ENCODE measurements at regions not wholly inside any gene's neighbourhood (a gene's known extent, or its start where the extent isn't known, plus 50 kb on each side); places are given as distances from the start of the nearest gene placed in this dataset.
"Not testable (repeated sequence)": the region's sequence is repeated elsewhere in the genome, so short reads cannot be mapped to it uniquely, and the experiment has no call there.

GRCh38 chr6:103925317-103925716, 934.4 kb downstream of the HACE1 start:
- no peak for DNase-seq (ENCODE audit: low read depth in 2 of 2)

DNA sequence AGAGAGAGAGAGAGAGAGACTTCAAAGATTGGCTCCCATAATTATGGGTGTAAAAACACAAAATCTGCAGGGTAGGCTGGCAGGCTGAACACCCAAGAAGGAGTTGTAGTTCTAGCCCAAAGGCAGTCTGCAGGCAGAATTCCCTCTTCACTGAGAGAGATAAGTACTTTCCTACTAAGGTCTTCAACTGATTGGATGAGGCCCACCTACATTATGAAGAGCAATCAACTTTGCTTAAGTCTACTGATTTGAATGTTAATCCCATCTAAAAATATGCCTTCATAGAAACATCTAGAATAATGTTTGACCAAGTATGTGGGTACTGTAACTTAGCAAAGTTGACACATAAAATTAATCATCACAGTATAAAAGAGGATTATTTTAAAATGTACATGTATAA, 949.7 kb downstream of the HACE1 start:
- DNase-seq (ENCODE audit: low read depth in 2 of 2): no peak

DNA sequence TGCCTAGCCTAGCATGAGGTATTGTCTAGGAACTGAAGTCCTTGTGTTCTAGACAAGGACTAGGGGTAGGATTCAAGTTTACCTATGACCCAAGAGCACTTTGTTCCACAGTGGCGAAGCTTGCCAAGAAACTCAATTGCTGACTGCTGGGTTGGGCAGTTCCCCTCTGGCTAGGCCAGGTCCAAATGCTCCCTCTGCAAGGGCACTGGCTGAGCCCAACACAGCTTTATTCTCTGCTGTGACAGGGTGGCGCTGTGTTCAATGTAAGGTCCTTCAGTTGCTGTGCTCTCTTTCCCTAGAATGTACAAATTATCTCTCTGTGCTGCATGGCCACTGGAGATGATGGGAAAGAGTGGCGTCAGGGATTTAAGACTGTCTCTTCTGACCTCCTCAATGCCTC, 950.8 kb downstream of the HACE1 start:
- no peak for DNase-seq (ENCODE audit: low read depth in 2 of 2)

GRCh38 chr6:103895136-103895535, 964.6 kb downstream of the HACE1 start:
- DNase-seq (ENCODE audit: low read depth in 2 of 2): no peak

DNA sequence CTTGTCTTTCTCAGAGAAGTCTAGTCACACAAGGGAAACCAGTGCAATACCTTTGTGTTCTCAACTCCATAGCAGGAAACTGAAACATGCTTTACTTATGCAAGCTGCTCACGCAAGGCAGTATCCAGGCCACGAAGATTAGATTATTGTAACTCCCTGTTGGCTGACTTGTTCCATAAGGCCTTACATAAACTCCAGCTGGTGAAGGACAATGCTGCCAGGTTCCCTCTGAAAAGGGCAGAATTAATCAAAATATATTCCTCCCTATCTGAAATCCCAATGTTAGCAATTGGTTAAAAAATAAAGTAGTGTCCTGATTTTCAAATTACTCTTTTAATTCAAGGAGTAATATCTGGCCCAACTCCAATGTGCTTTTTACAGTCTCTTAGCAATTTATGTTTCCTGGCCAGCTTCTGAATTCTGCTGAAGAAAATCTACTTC, 966.6 kb downstream of the HACE1 start:
- no peak for DNase-seq (ENCODE audit: low read depth in 2 of 2)

- no peak for DNase-seq (ENCODE audit: low read depth in 2 of 2)
Observed at GRCh38 chr6:103886951-103887350, 972.8 kb downstream of the HACE1 start.

GRCh38 chr6:103885446-103885845, 974.3 kb downstream of the HACE1 start:
- no peak for DNase-seq (ENCODE audit: low read depth in 2 of 2)

- DNase-seq (ENCODE audit: low read depth in 2 of 2): no peak
Observed at GRCh38 chr6:103879800-103880199, 979.9 kb downstream of the HACE1 start.

DNA sequence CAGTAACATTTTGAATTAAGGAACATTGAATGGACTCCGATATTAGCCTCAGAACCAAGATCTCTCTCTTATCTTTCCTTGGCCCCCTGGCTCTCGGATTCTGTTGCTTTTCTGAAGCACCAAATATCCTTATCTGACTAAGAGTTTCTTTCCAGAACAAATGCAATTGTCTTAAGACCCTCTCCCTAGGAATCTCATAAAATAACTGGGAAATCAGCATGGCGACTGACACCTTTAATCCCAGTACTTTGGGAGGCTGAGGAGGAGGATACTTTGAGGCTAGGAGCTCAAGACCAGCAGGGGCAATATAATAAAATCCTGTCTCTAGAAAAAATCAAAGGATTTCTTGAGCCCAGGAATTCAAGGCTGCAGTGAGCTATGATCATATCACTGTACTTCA, 984.5 kb downstream of the HACE1 start:
- no peak for DNase-seq (ENCODE audit: low read depth in 2 of 2)

DNA sequence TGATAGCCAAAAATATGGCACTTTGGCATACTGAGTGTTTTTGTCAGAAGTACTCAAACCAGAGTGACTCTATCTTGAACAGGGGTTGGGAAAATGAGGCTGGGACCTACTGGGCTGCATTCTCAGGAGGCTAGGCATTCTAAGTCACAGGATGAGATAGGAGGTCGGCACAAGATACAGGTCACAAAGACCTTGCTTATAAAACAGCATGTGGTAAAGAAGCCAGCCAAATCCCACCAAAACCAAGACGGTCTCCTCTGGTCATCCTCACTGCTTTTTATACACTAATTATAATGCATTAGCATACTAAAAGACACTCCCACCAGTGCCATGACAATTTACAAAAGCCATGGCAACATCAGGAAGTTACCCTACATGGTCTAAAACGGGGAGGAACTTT, 985.1 kb downstream of the HACE1 start:
- DNase-seq (ENCODE audit: low read depth in 2 of 2): no peak

DNA sequence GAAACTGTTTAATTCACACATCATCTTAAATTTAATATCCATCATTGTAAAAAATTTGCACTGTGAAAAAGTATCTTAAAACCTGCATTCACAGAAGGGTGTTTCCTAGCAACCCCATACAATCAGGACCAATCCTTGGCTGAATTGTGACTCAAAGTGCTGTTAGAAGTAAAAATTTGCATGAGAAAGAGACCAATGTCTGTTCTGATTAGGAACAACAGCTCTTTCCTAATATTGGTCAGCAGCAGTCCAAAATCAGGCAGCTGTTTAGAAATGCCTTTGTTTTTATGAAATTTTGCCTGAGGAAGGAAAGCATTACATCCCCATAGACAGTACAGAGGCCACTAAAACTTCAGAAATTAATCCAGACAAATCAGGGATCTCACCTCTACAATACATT, 987.0 kb downstream of the HACE1 start:
- DNase-seq (ENCODE audit: low read depth in 2 of 2): no peak

- no peak for DNase-seq (ENCODE audit: low read depth in 2 of 2)
Observed at GRCh38 chr6:103872233-103872632, 987.5 kb downstream of the HACE1 start.

DNA sequence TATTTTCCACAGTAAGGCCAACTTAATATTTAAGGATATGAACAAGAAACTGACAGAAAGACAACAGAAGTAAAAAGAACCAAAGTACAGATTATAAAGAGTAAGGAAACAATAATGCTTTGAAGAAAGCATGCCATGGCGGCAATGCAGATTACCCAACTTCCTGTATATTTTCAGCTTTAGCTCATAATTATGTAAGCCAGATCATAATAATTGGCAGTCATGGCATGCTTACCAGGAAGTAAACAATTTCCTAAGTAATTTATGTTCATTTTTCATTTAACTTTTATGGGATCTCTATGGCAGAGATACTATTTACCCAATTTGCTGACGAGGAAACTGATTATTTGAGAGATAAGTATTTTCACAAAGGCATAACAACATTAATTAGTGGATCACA, 988.7 kb downstream of the HACE1 start:
- no peak for DNase-seq (ENCODE audit: low read depth in 2 of 2)

GRCh38 chr6:103862297-103862696, 997.4 kb downstream of the HACE1 start:
- no peak for DNase-seq (ENCODE audit: low read depth in 2 of 2)

GRCh38 chr6:103858003-103858402, 1001.7 kb downstream of the HACE1 start:
- DNase-seq (ENCODE audit: low read depth in 2 of 2): no peak

- DNase-seq (ENCODE audit: low read depth in 2 of 2): no peak
Observed at GRCh38 chr6:103855750-103856149, 1004.0 kb downstream of the HACE1 start.

- DNase-seq (ENCODE audit: low read depth in 2 of 2): no peak
Observed at GRCh38 chr6:103854059-103854458, 1005.7 kb downstream of the HACE1 start.

- DNase-seq (ENCODE audit: low read depth in 2 of 2): no peak
Observed at GRCh38 chr6:103838457-103838856, 1021.3 kb downstream of the HACE1 start.

GRCh38 chr6:103826209-103826608, 1033.5 kb downstream of the HACE1 start:
- no peak for DNase-seq (ENCODE audit: low read depth in 2 of 2)

GRCh38 chr6:103820148-103820547, 1039.6 kb downstream of the HACE1 start:
- DNase-seq (ENCODE audit: low read depth in 2 of 2): no peak

DNA sequence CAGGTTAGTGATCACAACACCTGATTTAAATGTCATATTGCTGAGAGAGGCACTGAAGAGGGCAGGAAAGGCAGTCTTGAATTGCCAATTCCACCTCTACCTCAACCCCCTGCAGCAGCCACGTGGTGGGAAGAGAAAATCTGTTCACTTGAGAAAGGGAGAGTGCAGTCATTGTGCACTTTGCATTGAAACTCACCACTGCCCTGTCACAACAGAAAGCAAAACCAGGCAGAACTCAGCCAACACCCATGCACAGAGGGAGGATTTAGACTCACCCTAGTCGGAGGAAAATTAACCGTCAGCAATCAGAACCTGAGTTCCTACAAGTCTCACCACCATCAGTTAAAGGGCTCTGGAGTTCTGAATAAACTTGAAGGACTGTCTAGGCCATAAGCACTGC, 1040.2 kb downstream of the HACE1 start:
- DNase-seq (ENCODE audit: low read depth in 2 of 2): no peak

DNA sequence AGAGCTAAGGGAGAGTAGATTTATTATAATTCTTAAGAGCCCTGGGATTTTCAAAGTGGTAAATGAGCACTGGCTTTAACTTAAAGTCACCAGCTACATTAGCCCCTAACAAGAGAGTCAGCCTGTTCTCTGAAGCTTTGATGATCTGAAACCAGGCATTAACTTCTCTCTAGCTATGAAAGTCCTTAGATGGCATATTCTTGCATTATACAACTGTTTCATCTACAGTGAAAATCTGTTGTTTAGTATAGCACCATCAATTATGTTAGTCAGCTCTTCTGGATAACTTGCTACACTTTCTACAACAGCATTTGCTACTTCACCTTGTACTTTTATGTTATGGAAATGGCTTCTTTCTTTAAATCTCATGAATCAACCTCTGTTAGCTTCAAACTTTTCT, 1046.7 kb downstream of the HACE1 start:
- no peak for DNase-seq (ENCODE audit: low read depth in 2 of 2)

DNA sequence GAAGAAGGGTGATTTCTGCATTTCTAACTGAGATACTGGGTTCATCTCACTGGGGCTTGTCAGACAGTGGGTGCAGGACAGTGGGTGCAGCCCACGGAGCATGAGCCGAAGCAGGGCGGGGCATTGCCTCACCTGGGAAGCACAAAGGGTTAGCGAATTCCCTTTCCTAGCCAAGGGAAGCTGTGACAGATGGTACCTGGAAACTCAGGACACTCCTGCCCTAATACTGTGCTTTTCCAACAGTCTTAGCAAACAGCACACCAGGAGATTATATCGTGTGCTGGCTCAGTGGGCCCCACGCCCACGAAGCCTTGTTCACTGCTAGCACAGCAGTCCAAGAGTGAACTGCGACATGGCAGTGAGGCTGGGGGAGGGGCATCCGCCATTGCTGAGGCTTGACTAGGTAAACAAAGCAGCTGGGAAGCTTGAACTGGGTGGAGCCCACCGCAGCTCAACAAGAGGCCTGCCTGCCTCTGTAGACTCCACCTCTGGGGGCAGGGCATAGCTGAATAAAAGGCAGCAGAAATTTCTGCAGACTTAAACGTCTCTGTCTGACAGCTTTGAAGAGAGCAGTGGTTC, 1057.7 kb downstream of the HACE1 start:
- not testable (repeated sequence) for DNase-seq (ENCODE audit: low read depth in 2 of 2)

GRCh38 chr6:103799971-103800670, 1059.6 kb downstream of the HACE1 start:
- no peak for DNase-seq (ENCODE audit: low read depth in 2 of 2)

All from activated CD4-positive, alpha-beta T cell treated with anti-CD3 and anti-CD28 coated beads for 24 hours (primary cell).